HCT116 (cell line): ENCODE measurements at regions not wholly inside any gene's neighbourhood (a gene's known extent, or its start where the extent isn't known, plus 50 kb on each side); places are given as distances from the start of the nearest gene placed in this dataset.

Experiments used
- ATAC-seq: fragments of 200-7000 bp; cut with Tn5 transposase; 2 replicates; pipeline ENCODE4 v1.9.1; 2020; ENCODE audit warnings: mild to moderate bottlenecking, moderate library complexity
- BruUV-seq: library from RNA; stranded (reverse); fragments of 400-500 nt; replicated peaks from 2 replicates; lab custom pipeline; 2021; lab: Mats Ljungman, UMichigan
- CTCF ChIA-PET: fragments of 300-600 bp; sonication (Branson Sonifier 250); formaldehyde crosslinking; loops from one replicate; lab custom pipeline; 2021; ENCODE audit warnings: antibody characterized with exemption; lab: Charles Lee
- POLR2A ChIA-PET: fragments of 300-600, 350-600 bp; sonication (Branson Sonifier 250); formaldehyde crosslinking; loops from one replicate; lab custom pipeline; 2021; ENCODE audit warnings: antibody characterized with exemption; lab: Charles Lee
- RAD21 ChIA-PET, 2 experiments: fragments of 300-600 bp; sonication (Branson Sonifier 250); formaldehyde crosslinking; loops; one replicate each; lab custom pipeline; 2023; ENCODE audit warnings: low total read pairs in 2 of 2; ENCODE audit not compliant: uncharacterized antibody in 2 of 2, unreplicated experiment in 2 of 2, low non-redundant PET in 1 of 2; lab: Charles Lee
- DNase-seq: peaks from one replicate; pipeline ENCODE4 v3.0.0-alpha.2; 2010; ENCODE audit warnings: low read depth, low spot score
- H2AFZ ChIP-seq: fragments of 200-600 bp; shearing (Covaris generic), sonication (generic); 2 replicates; pipeline ENCODE4 v1.6.1; 2017; ENCODE audit warnings: low read depth, mixed run types, mixed read lengths, antibody characterized with exemption, low read length; ENCODE audit not compliant: poor library complexity, severe bottlenecking
- H3K27ac ChIP-seq: 2 replicates; pipeline ENCODE4 v1.5.1; 2012; ENCODE audit warnings: low read depth, low read length
- H3K27me3 ChIP-seq: fragments of 200-600 bp; sonication (generic); 2 replicates; pipeline ENCODE4 v1.6.1; 2016; ENCODE audit warnings: mixed run types, low read length, mixed read lengths; ENCODE audit not compliant: insufficient read depth
- H3K36me3 ChIP-seq, 2 experiments: fragments of 200-500 bp in 1 of 2; fragments of 200-600 bp in 1 of 2; sonication (Bioruptor generic) in 1 of 2; sonication (generic) in 1 of 2; 2 replicates each; pipeline versions ENCODE4 v1.5.1 to v1.6.1; 2014 to 2016; ENCODE audit warnings: low read length in 2 of 2, inconsistent platforms in 1 of 2, mixed read lengths in 1 of 2, mixed run types in 1 of 2; ENCODE audit not compliant: insufficient read depth in 2 of 2, control insufficient read depth in 1 of 2
- H3K4me1 ChIP-seq, 2 experiments: fragments of 200-600 bp in 1 of 2; sonication (generic) in 1 of 2; 2 replicates each; pipeline versions ENCODE4 v1.5.1 to v1.6.1; 2012 to 2017; ENCODE audit warnings: low read length in 2 of 2, inconsistent platforms in 1 of 2, mild to moderate bottlenecking in 1 of 2, mixed read lengths in 1 of 2, mixed run types in 1 of 2, moderate library complexity in 1 of 2; ENCODE audit not compliant: insufficient read depth in 2 of 2, control insufficient read depth in 1 of 2
- H3K4me2 ChIP-seq: fragments of 200-600 bp; sonication (generic); 2 replicates; pipeline ENCODE4 v1.6.1; 2017; ENCODE audit warnings: mixed run types, low read length, mixed read lengths
- H3K4me3 ChIP-seq, 2 experiments: fragments of 200-600 bp in 1 of 2; sonication (generic) in 1 of 2; replicated peaks in 1 of 2; 2 replicates each; pipeline ENCODE4 v1.5.1; 2011 to 2016; ENCODE audit warnings: low read length in 2 of 2, control low read depth in 1 of 2, low read depth in 1 of 2, mild to moderate bottlenecking in 1 of 2, mixed read lengths in 1 of 2, mixed run types in 1 of 2
- H3K79me2 ChIP-seq: fragments of 200-600 bp; sonication (generic); 2 replicates; pipeline ENCODE4 v1.6.1; 2017; ENCODE audit warnings: mild to moderate bottlenecking, mixed run types, low read length, moderate library complexity, mixed read lengths; ENCODE audit not compliant: insufficient read depth
- H3K9ac ChIP-seq: fragments of 200-600 bp; sonication (generic); 2 replicates; pipeline ENCODE4 v1.6.1; 2016; ENCODE audit warnings: low read length, mixed read lengths
- H3K9me2 ChIP-seq: fragments of 200-600 bp; sonication (generic), shearing (Covaris generic); 2 replicates; pipeline ENCODE4 v1.6.1; 2017; ENCODE audit warnings: mixed run types, mild to moderate bottlenecking, moderate library complexity; ENCODE audit not compliant: insufficient read depth
- H3K9me3 ChIP-seq, 2 experiments: fragments of 200-500 bp in 1 of 2; fragments of 200-600 bp in 1 of 2; sonication (Bioruptor generic) in 1 of 2; sonication (generic) in 1 of 2; 2 replicates each; pipeline ENCODE4 v1.6.1; 2014 to 2017; ENCODE audit warnings: low read length in 2 of 2, mixed read lengths in 2 of 2, inconsistent platforms in 1 of 2, low read depth in 1 of 2, mild to moderate bottlenecking in 1 of 2, mixed run types in 1 of 2, moderate library complexity in 1 of 2; ENCODE audit not compliant: control insufficient read depth in 1 of 2, insufficient read depth in 1 of 2
- H4K20me1 ChIP-seq: fragments of 200-600 bp; sonication (generic), shearing (Covaris generic); 2 replicates; pipeline ENCODE4 v1.6.1; 2017; ENCODE audit warnings: mixed run types, mild to moderate bottlenecking, moderate library complexity; ENCODE audit not compliant: insufficient read depth
- ATF3 ChIP-seq: IDR thresholded peaks from 2 replicates; pipeline ENCODE4 v1.6.1; 2012
- CBX3 ChIP-seq: IDR thresholded peaks from 2 replicates; pipeline ENCODE4 v1.6.1; 2012; ENCODE audit warnings: low read depth
- CEBPB ChIP-seq: IDR thresholded peaks from 2 replicates; pipeline ENCODE4 v1.6.1; 2012; ENCODE audit warnings: low read depth
- EGR1 ChIP-seq: IDR thresholded peaks from 2 replicates; pipeline ENCODE4 v1.6.1; 2012; ENCODE audit warnings: low read depth
- ELF1 ChIP-seq: IDR thresholded peaks from 2 replicates; pipeline ENCODE4 v1.6.1; 2012; ENCODE audit warnings: low read depth, borderline replicate concordance
- EZH2 ChIP-seq: fragments of 200-600 bp; sonication (generic); IDR thresholded peaks from 2 replicates; pipeline ENCODE4 v1.6.1; 2017; ENCODE audit warnings: antibody characterized with exemption, mixed run types
- JUND ChIP-seq: IDR thresholded peaks from 2 replicates; pipeline ENCODE4 v1.6.1; 2012
- MAX ChIP-seq: IDR thresholded peaks from 2 replicates; pipeline ENCODE4 v1.6.1; 2012
- POLR2A ChIP-seq: IDR thresholded peaks from 2 replicates; pipeline ENCODE4 v1.7.0; 2011; ENCODE audit warnings: borderline replicate concordance; ENCODE audit not compliant: insufficient read depth, insufficient read length; ENCODE audit errors: extremely low read depth
- RAD21 ChIP-seq: IDR thresholded peaks from 2 replicates; pipeline ENCODE4 v1.6.1; 2012; ENCODE audit warnings: low read depth, mild to moderate bottlenecking
- REST ChIP-seq: IDR thresholded peaks from 2 replicates; pipeline ENCODE4 v1.6.1; 2012; ENCODE audit warnings: low read depth
- SIN3A ChIP-seq: IDR thresholded peaks from 2 replicates; pipeline ENCODE4 v1.6.1; 2012; ENCODE audit warnings: low read depth
- TCF7L2 ChIP-seq: IDR thresholded peaks from 2 replicates; pipeline ENCODE4 v1.7.0; 2011; ENCODE audit warnings: borderline replicate concordance, inconsistent platforms; ENCODE audit not compliant: insufficient read depth, insufficient read length; ENCODE audit errors: extremely low read depth
- ZBTB33 ChIP-seq: IDR thresholded peaks from 2 replicates; pipeline ENCODE4 v1.6.1; 2011; ENCODE audit warnings: mild to moderate bottlenecking, low read length, moderate library complexity; ENCODE audit not compliant: insufficient replicate concordance; ENCODE audit errors: extremely low read depth
- ZFX ChIP-seq: fragments of 450-650 bp; IDR thresholded peaks from 2 replicates; pipeline ENCODE4 v1.6.1; 2017
- ZNF274 ChIP-seq: fragments of 200-500 bp; sonication (Bioruptor generic); IDR thresholded peaks from 2 replicates; pipeline ENCODE4 v1.6.1; 2014; ENCODE audit warnings: mild to moderate bottlenecking, low read depth, low read length, inconsistent platforms
- intact Hi-C: fragments of 100-400 bp; cut with micrococcal nuclease; formaldehyde crosslinking; loops from 2 replicates; pipeline ENCODE4 v1.10.0; 2022

GRCh38 chr9:100794738-100795269 is 216.9 kb downstream of the CAVIN4 start:
- H3K9me3 ChIP-seq = no peaks in the 10 kb centered on the region
- no peak overlapping the region for H3K4me2 ChIP-seq
- H2AFZ ChIP-seq = no peak overlapping the region
- CTCF ChIA-PET = no interaction called here
- BruUV-seq = no TSS peak
- ATAC-seq (no peak), DNase-seq (no peak)
- no peaks in the 10 kb centered on the region for H3K4me1 ChIP-seq
- no peak overlapping the region for H3K27ac ChIP-seq
- POLR2A ChIA-PET = no interaction called here
- RAD21 ChIA-PET = no interaction called here
- H3K9ac ChIP-seq = no peak overlapping the region
- H3K79me2 ChIP-seq = no peaks in the 10 kb centered on the region
- intact Hi-C loops = no loop called here
- TF ChIP-seq CBX3 = no peak
- TF ChIP-seq ZFX = no peak
- TF ChIP-seq RAD21 = no peak
- no peak for TF ChIP-seq MAX
- no peak for TF ChIP-seq JUND
- TF ChIP-seq TCF7L2 = no peak
- TF ChIP-seq ELF1 = no peak
- H3K4me3 ChIP-seq = no peak overlapping the region
- no peaks in the 10 kb centered on the region for H3K36me3 ChIP-seq
- H4K20me1 ChIP-seq = no peaks in the 10 kb centered on the region
- no peaks in the 10 kb centered on the region; the same call in 1 of the 2 replicates for H3K27me3 ChIP-seq
- no peaks in the 10 kb centered on the region for H3K9me2 ChIP-seq

GRCh38 chr9:100803956-100804355 is 224.6 kb upstream of the PLPPR1 start:
- no peak overlapping the region for H2AFZ ChIP-seq
- DNase-seq (no peak), ATAC-seq (no peak)
- ChIA-PET RAD21 (no interaction called here), CTCF (no interaction called here), POLR2A (no interaction called here)
- no peak overlapping the region for H3K9ac ChIP-seq
- no peaks in the 10 kb centered on the region for H3K36me3 ChIP-seq
- H3K4me2 ChIP-seq = no peak overlapping the region
- H3K9me2 ChIP-seq = no peaks in the 10 kb centered on the region
- no peaks in the 10 kb centered on the region for H3K9me3 ChIP-seq
- H4K20me1 ChIP-seq = no peaks in the 10 kb centered on the region
- intact Hi-C loops = no loop called here
- no peaks in the 10 kb centered on the region for H3K4me1 ChIP-seq
- no peaks in the 10 kb centered on the region for H3K79me2 ChIP-seq
- TF ChIP-seq ELF1 = no peak
- no peak for TF ChIP-seq EGR1
- no peak for TF ChIP-seq POLR2A
- TF ChIP-seq ZBTB33 = no peak
- no peak for TF ChIP-seq EZH2
- no peak for TF ChIP-seq CEBPB
- TF ChIP-seq JUND = no peak
- no peak for TF ChIP-seq CBX3
- no peak for TF ChIP-seq TCF7L2
- no peak for TF ChIP-seq ZFX
- no peak for TF ChIP-seq ATF3
- no peak for TF ChIP-seq ZNF274
- TF ChIP-seq SIN3A = no peak
- no peak for TF ChIP-seq REST
- no peak overlapping the region for H3K27ac ChIP-seq
- no TSS peak for BruUV-seq
- no peak overlapping the region for H3K4me3 ChIP-seq
- H3K27me3 ChIP-seq = 0 out of 2 replicates have a peak, but pooled peaks cover 3% of the 10 kb centered on the region
